Spleen (tissue), 7 donors: ENCODE measurements at regions not wholly inside any gene's neighbourhood (a gene's known extent, or its start where the extent isn't known, plus 50 kb on each side); places are given as distances from the start of the nearest gene placed in this dataset.

ENCODE experiments used
- CTCF ChIP-seq, 11 experiments: fragments of 200-600 bp in 7 of 11; fragments of 450-650 bp in 4 of 11; sonication (generic) in 4 of 11; IDR thresholded peaks in 8 of 11; conservative IDR thresholded peaks in 3 of 11; 1 replicate in 7 of 11; 2 replicates in 4 of 11; pipeline versions ENCODE4 v1.4.0 to v1.8.0; 2016 to 2021; ENCODE audit warnings: antibody characterized with exemption in 11 of 11, inconsistent platforms in 4 of 11, mild to moderate bottlenecking in 1 of 11
- POLR2A ChIP-seq, 3 donors: fragments of 450-650 bp; IDR thresholded peaks; one replicate each; pipeline ENCODE4 v1.5.1; 2017; ENCODE audit warnings: antibody characterized with exemption in 3 of 3, mild to moderate bottlenecking in 1 of 3
- POLR2AphosphoS5 ChIP-seq, 3 donors: sonication (generic); formaldehyde crosslinking; IDR thresholded peaks; one replicate each; pipeline ENCODE4 v1.5.1; 2017; ENCODE audit warnings: antibody characterized with exemption in 3 of 3
- donor health status: DM: no; HTN: no; CAD: no; lungs with moderate emphysema.
- donor health status: DM: no; HTN: no; CAD: no.
- donor health status: DM: no; HTN: no; CAD: no.

DNA sequence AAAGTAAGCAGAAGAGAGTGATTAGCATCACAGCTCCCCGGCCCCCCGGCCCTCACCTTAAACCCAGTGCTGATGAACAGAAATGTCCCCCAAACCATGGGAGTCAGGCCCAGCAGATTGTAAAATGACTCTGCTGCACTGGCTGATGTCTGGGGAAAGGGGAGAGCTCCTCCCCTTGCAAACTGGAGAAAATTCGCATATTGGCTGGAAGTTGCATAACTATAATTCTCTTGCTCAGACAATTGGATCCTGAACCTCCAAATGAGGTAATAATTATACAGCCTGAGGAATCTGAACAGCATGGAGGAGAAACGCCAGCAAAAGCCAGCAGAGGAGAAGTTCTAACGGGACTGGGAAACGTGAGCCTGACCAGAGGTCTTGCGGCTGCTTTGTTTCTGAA is 109.7 kb downstream of the C16orf95 start:
- TF ChIP-seq POLR2A (IDR thresholded peaks at IDR 0.05) (no peak), CTCF (IDR thresholded peaks at IDR 0.05 in 8 of 11, conservative IDR thresholded peaks at IDR 0.05 in 3 of 11) (no peak), POLR2AphosphoS5 (IDR thresholded peaks at IDR 0.05) (no peak)
